Activated T-helper 17 cell treated with anti-CD3 and anti-CD28 coated beads, Interleukin-2, amount 50 U/mL, for 72 hours (primary cell): ENCODE measurements at regions not wholly inside any gene's neighbourhood (a gene's known extent, or its start where the extent isn't known, plus 50 kb on each side); places are given as distances from the start of the nearest gene placed in this dataset.
"Not testable (repeated sequence)": the region's sequence is repeated elsewhere in the genome, so short reads cannot be mapped to it uniquely, and the experiment has no call there.

Experiments
- ATAC-seq: fragments of 150-1000 bp; cut with Tn5 transposase; replicated peaks from 2 replicates; pipeline ENCODE4 v1.10.0; 2021; ENCODE audit warnings: mild to moderate bottlenecking, moderate library complexity
- H3K27ac Mint-ChIP-seq: one replicate; pipeline ENCODE4 v1.8.0; 2022; ENCODE audit warnings: mixed read lengths
- H3K27me3 Mint-ChIP-seq: one replicate; pipeline ENCODE4 v1.8.0; 2022; ENCODE audit warnings: mixed read lengths
- H3K36me3 Mint-ChIP-seq: one replicate; pipeline ENCODE4 v1.8.0; 2022; ENCODE audit warnings: low read depth, mild to moderate bottlenecking, mixed read lengths
- H3K4me1 Mint-ChIP-seq: one replicate; pipeline ENCODE4 v1.8.0; 2022; ENCODE audit warnings: mixed read lengths
- H3K4me3 Mint-ChIP-seq: one replicate; pipeline ENCODE4 v1.8.0; 2022; ENCODE audit warnings: mild to moderate bottlenecking, mixed read lengths
- H3K9me3 Mint-ChIP-seq: one replicate; pipeline ENCODE4 v1.8.0; 2022; ENCODE audit warnings: mixed read lengths

DNA sequence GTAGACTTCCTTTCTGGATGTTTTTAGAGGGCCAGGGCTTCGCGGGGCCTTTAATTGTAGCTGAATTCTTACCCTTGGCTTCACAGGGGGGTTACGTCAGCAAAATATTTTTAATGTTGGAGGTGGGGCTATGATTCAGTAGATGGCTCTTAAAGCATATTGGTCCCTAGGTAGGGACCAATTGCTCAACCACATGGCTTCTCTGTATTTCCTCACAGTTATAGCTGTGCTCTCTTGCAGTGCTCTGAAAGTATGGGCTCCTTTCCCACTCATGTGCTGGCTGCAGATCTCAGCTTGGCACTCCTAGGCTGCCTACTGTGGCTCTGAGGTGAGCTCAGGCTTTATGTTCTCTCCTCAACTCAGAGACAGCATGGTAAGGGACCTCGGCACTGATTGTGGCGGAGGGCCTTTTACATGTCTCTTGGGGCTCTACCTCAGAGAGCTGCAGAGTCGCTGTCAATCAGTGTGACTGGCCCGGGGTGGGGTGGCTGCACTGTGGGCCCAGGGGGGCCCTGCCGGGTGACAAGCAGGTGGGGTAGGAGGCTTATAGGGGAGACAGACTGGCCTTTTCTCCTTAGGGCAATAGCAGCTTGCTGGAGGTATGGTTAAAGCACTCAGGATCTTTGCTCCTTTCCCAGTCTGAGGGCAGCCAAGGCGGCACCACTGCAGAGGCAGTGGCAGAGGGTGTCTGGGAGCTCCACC lies 318.0 kb downstream of the DOK5 start:
- H3K9me3 Mint-ChIP-seq, result peaks cover 21% of the 10 kb centered on the region
- H3K4me1 Mint-ChIP-seq, result no peaks in the 10 kb centered on the region
- no peaks in the 10 kb centered on the region for H3K27me3 Mint-ChIP-seq
- ATAC-seq, result no peak
- H3K27ac Mint-ChIP-seq, result no peak overlapping the region
- no peaks in the 10 kb centered on the region for H3K36me3 Mint-ChIP-seq
- no peak overlapping the region for H3K4me3 Mint-ChIP-seq

DNA sequence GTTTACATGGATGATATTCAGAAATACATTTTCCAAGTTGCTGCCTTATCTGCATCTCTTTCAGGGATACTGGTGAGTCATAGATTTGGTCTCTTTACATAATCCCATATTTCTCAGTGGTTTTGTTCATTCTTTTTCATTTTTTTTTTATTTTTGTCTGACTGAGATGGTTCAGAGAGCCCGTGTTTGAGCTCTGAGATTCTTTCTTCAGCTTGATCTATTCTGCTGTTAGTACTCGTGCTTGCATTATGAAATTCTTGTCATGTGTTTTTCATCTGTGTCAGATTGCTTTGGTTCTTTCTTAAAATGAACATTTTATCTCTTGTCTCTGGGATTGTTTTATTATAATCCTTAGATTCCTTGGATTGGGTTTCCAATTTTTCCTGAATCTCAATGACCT lies 317.3 kb downstream of the DOK5 start:
- Mint-ChIP-seq H3K9me3 (peaks cover 21% of the 10 kb centered on the region), H3K27ac (no peak overlapping the region), H3K36me3 (no peaks in the 10 kb centered on the region), H3K4me1 (no peaks in the 10 kb centered on the region), H3K4me3 (no peak overlapping the region), H3K27me3 (no peaks in the 10 kb centered on the region)
- ATAC-seq, result no peak

DNA sequence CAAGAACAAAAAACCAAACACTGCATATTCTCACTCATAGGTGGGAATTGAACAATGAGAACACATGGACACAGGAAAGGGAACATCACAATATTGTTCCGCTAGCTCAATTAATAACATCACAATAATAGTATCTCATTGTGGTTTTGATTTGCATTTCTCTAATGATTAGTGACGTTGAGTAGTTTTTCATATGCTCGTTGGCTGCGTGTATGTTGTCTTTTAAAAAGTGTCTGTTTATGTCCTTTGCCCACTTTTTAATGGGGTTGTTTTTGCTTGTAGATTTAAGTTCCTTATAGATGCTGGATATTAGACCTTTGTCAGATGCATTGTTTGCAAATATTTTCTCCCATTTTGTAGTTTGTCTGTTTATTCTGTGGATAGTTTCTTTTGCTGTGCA lies 312.9 kb downstream of the DOK5 start:
- H3K4me1 Mint-ChIP-seq, H3K27me3 Mint-ChIP-seq, H3K4me3 Mint-ChIP-seq, H3K36me3 Mint-ChIP-seq, ATAC-seq, H3K27ac Mint-ChIP-seq: not testable (repeated sequence)
- peaks cover 16% of the 10 kb centered on the region for H3K9me3 Mint-ChIP-seq

DNA sequence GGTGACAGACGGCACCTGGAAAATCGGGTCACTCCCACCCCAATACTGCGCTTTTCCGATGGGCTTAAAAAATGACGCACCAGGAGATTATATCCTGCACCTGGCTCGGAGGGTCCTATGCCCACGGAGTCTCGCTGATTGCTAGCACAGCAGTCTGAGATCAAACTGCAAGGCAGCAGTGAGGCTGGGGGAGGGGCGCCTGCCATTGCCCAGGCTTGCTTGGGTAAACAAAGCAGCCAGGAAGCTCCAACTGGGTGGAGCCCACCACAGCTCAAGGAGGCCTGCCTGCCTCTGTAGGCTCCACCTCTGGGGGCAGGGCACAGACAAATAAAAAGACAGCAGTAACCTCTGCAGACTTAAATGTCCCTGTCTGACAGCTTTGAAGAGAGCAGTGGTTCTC lies 307.4 kb downstream of the DOK5 start:
- H3K27ac Mint-ChIP-seq, H3K9me3 Mint-ChIP-seq, H3K27me3 Mint-ChIP-seq, ATAC-seq, H3K4me3 Mint-ChIP-seq, H3K36me3 Mint-ChIP-seq, H3K4me1 Mint-ChIP-seq: not testable (repeated sequence)

DNA sequence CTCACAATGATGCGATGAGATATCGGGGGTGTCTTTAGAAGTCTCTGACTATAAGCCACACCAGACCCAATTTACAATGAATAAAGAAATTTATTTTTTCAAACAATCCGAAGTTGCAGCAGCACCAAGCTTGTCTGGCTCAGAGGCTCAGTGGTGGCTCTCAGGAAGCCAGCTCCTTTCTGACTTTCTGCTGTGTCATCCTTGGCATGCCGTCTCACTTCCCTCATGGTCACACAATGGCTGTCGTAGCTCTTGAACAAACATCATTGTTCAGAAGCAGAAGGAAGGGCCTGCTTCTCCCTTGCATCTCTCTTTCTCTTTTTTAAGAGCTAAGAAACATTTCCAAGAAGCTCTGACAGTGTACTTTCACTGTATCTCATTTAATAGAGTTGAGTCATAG lies 299.0 kb downstream of the DOK5 start:
- Mint-ChIP-seq H3K27me3 (no peaks in the 10 kb centered on the region), H3K36me3 (no peaks in the 10 kb centered on the region), H3K4me3 (no peak overlapping the region), H3K4me1 (no peaks in the 10 kb centered on the region), H3K9me3 (peaks cover 1% of the 10 kb centered on the region), H3K27ac (no peak overlapping the region)
- no peak for ATAC-seq

DNA sequence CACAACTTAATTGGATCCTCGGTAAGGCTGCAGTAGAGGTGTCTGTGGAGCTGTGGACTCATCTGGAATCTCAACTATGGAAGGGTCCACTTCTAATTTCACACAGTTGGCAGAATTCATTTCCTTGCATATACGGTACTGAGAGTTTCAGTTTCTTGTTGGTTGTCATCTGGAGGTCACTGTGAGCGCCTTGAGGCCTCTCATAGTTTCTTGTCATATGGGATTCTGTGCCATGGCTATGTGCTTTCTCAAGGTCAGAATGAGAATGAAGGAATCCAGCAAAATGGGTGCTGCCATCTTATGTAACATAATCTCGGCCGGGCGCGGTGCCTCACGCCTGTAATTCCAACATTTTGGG lies 298.2 kb downstream of the DOK5 start:
- H3K27ac Mint-ChIP-seq, result no peak overlapping the region
- H3K27me3 Mint-ChIP-seq, result no peaks in the 10 kb centered on the region
- peaks cover 4% of the 10 kb centered on the region for H3K9me3 Mint-ChIP-seq
- no peaks in the 10 kb centered on the region for H3K36me3 Mint-ChIP-seq
- H3K4me1 Mint-ChIP-seq, result no peaks in the 10 kb centered on the region
- no peak for ATAC-seq
- no peak overlapping the region for H3K4me3 Mint-ChIP-seq

DNA sequence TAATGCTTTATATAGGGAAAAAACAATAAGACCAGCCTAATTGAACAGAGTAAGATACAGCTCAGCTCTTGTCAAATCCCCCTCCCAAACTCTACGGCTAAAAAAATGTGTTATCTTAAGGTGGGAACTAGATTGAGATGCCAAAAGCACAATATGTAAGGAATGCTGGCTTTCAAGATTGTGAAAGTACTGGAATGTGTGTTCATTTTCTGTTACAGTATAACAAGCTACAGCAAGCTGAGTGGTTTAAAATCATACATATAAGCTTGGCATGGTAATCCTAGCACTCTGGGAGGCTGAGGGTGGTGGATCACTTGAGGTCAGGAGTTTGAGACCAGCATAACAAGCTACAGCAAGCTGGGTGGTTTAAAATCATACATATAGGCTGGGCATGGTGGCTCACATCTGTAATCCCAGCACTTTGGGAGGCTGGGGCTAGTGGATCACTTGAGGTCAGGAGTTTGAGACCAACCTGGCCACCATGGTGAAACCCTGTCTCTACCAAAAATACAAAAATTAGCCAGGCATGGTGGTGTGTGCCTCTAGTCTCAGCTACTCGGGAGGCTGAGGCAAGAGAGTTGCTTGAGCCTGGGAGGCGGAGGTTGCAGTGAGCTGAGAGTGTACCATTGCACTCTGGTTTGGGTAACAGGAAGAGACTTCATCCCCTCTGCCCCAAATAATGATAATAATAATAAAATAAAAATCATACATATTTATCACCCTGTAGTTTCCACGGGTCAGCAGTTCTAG lies 297.7 kb downstream of the DOK5 start:
- H3K4me3 Mint-ChIP-seq, result no peak overlapping the region
- peaks cover 9% of the 10 kb centered on the region for H3K9me3 Mint-ChIP-seq
- H3K27ac Mint-ChIP-seq, result no peak overlapping the region
- ATAC-seq, result no peak
- no peaks in the 10 kb centered on the region for H3K4me1 Mint-ChIP-seq
- no peaks in the 10 kb centered on the region for H3K36me3 Mint-ChIP-seq
- no peaks in the 10 kb centered on the region for H3K27me3 Mint-ChIP-seq

DNA sequence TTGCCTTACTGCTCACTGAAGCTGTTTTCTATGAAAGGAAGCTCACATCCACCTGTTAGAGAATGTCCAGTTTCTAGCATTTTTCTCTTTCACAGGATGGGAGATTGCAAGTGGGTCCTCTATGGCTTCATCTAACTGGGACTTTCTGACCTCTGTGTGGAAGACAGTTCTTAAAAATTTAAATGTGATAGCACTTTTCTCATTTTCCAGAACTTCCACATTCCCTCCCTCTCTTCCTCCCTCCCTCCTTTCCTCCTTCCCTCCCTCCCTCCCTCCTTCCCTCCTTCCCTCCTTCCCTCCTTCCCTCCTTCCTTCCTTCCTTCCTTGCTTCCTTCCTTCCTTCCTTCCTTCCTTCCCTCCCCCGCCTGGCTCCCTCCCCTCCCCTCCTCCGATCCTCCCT lies 291.1 kb downstream of the DOK5 start:
- no peak for ATAC-seq
- H3K36me3 Mint-ChIP-seq, result no peaks in the 10 kb centered on the region
- H3K4me1 Mint-ChIP-seq, result no peaks in the 10 kb centered on the region
- H3K27me3 Mint-ChIP-seq, result no peaks in the 10 kb centered on the region
- H3K4me3 Mint-ChIP-seq, result no peak overlapping the region
- H3K9me3 Mint-ChIP-seq, result peaks cover 13% of the 10 kb centered on the region
- H3K27ac Mint-ChIP-seq, result no peak overlapping the region

DNA sequence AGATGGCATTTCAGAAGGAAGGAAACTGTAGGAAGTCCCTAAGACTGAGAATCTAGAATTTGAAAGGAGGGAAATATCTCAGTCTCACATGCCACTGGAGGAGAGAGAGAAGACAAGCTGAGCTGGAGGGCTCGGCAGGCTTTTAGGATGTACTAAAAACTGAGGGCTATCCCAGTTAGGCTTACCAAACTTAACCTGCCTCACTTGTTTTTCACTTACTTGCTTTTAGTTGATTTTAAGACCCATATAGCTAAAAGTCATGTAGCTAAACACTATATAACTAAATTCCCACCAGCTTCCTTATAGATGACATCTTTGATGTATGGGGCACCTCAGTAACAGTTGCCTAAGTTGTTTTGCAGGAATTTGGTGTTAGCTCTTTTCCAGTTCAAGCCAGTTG lies 288.0 kb downstream of the DOK5 start:
- no peak overlapping the region for H3K27ac Mint-ChIP-seq
- peaks cover 19% of the 10 kb centered on the region for H3K9me3 Mint-ChIP-seq
- H3K4me1 Mint-ChIP-seq, result no peaks in the 10 kb centered on the region
- H3K36me3 Mint-ChIP-seq, result no peaks in the 10 kb centered on the region
- no peak overlapping the region for H3K4me3 Mint-ChIP-seq
- no peak for ATAC-seq
- no peaks in the 10 kb centered on the region for H3K27me3 Mint-ChIP-seq

DNA sequence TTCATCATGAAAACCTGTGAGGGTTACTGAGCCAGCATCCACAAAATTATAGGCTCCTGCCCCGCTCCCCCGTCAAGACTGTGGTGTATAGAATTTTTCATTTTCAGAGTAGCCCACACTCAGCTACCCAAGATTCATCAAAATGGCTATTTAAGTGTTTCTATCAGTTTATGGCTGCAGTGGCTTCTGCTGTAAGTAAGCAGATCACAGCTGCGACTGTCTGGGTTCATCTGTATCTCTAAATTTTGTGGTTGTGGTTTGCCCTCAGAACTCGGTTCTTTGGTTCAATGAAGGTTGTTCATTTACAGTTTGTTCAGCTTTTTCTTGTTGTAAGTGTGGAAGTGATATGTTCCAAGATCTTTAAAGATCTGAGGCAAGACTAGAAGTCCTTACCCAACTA lies 284.2 kb downstream of the DOK5 start:
- H3K36me3 Mint-ChIP-seq, result no peaks in the 10 kb centered on the region

DNA sequence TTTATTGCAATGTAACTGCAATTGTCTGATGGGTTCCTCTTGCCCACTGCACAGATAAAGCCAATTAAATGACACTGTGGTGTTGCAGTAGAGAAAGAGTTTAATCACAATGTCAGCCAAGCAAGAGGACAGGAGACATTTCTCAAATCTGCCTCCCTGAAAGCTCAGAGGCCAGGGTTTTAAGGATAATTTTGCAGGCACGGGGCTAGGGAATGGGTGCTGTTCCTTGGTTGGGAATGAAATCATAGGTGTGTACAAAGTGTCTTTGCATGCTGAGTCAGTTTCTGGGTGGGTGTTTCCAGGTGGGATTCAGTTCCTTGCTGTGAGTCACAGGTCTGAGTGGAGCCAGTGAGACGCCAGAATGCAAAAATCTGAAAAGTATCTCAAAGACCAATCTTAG lies 271.4 kb downstream of the DOK5 start:
- no peaks in the 10 kb centered on the region for H3K4me1 Mint-ChIP-seq
- no peaks in the 10 kb centered on the region for H3K36me3 Mint-ChIP-seq
- peaks cover 4% of the 10 kb centered on the region for H3K27me3 Mint-ChIP-seq
- no peak overlapping the region for H3K4me3 Mint-ChIP-seq
- no peak overlapping the region for H3K27ac Mint-ChIP-seq
- ATAC-seq, result no peak
- peaks cover 7% of the 10 kb centered on the region for H3K9me3 Mint-ChIP-seq

More for the DNA sequence above, 284.2 kb downstream of the DOK5 start:
- no peak overlapping the region for H3K27ac Mint-ChIP-seq
- H3K9me3 Mint-ChIP-seq, result peaks cover 16% of the 10 kb centered on the region
- no peak overlapping the region for H3K4me3 Mint-ChIP-seq
- no peaks in the 10 kb centered on the region for H3K27me3 Mint-ChIP-seq
- ATAC-seq, result no peak
- H3K4me1 Mint-ChIP-seq, result no peaks in the 10 kb centered on the region

DNA sequence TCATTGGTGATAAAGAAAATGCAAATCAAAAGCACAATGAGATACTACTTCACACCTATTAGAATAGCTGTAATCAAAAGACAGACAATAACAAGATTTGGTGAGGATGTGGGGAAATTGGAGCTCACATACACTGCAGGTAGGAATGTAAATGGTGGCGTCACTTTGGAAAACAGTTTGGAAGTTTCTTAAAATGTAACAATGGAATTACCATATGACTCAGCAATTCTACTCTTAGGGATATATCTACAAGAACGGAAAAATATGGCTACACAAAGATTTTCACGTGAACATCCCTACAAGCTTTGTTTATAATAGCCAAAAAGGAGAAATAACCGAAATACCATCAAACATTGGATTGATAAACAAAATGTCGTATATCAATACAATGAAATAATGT lies 270.4 kb downstream of the DOK5 start:
- no peaks in the 10 kb centered on the region for H3K4me1 Mint-ChIP-seq
- no peak for ATAC-seq
- H3K4me3 Mint-ChIP-seq, result no peak overlapping the region
- peaks cover 4% of the 10 kb centered on the region for H3K27me3 Mint-ChIP-seq
- H3K9me3 Mint-ChIP-seq, result peaks cover 7% of the 10 kb centered on the region
- H3K27ac Mint-ChIP-seq, result no peak overlapping the region
- H3K36me3 Mint-ChIP-seq, result no peaks in the 10 kb centered on the region

DNA sequence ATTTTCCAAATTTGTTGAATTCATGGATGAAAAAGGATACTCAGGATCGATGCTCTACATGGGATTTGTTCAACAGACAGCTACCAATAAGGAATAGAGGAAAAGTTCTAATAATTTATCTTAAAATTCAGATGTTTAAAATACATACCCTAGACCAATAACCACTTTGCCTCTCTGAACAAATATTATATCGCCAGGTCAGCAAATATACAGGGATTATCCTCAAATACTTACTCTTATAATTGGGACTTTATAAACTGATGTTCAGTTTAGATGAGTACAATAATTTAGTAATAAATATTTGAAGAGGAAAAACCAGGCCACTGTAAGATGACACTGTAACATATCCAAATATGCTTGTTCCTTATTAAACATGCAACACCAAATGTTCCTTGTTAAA lies 268.7 kb downstream of the DOK5 start:
- Mint-ChIP-seq H3K4me1 (no peaks in the 10 kb centered on the region), H3K4me3 (no peak overlapping the region), H3K9me3 (no peaks in the 10 kb centered on the region), H3K27ac (no peak overlapping the region), H3K36me3 (no peaks in the 10 kb centered on the region), H3K27me3 (no peaks in the 10 kb centered on the region)
- ATAC-seq, result no peak

DNA sequence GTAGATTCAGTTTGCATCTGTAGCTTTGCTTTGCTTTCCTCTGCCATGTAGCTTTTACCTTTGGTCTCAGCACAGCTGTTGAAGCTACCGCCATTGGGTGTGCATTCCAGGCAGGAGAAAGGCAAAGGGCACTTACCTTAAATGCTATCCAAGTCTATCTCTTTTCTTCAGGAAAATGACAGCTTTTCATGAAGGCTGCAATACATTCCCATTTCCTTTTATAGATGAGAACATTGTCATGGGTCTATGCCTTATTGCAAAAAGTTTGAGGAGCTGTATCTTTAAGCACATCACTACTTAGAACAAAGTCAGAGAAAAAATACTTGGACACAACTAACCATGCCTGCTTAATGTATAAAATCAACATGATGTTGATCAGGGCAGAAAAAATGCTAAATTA lies 266.8 kb downstream of the DOK5 start:
- H3K27ac Mint-ChIP-seq, result no peak overlapping the region
- no peaks in the 10 kb centered on the region for H3K9me3 Mint-ChIP-seq
- no peak for ATAC-seq
- H3K4me1 Mint-ChIP-seq, result no peaks in the 10 kb centered on the region
- no peak overlapping the region for H3K4me3 Mint-ChIP-seq
- no peaks in the 10 kb centered on the region for H3K36me3 Mint-ChIP-seq
- H3K27me3 Mint-ChIP-seq, result no peaks in the 10 kb centered on the region

DNA sequence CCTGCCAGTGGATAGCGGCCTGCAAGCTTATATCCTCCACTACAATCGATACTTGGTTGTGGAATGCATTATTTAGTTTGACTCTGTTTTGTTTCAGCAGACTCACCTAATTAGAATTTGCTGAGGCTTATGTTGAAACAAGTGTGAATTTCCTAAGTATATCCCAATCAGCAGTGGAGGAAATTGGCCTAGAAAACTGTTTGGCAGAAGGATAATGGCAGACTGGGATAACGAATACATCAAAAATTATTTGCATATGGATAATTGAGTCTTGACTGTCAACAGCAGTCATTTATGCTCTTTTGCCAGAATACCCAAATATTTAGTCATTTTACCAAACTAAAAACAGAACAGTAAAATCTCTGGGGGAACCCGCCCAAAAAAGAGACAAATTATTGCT lies 261.0 kb downstream of the DOK5 start:
- Mint-ChIP-seq H3K27me3 (no peaks in the 10 kb centered on the region), H3K27ac (no peak overlapping the region), H3K4me3 (no peak overlapping the region), H3K9me3 (no peaks in the 10 kb centered on the region), H3K4me1 (no peaks in the 10 kb centered on the region), H3K36me3 (no peaks in the 10 kb centered on the region)
- no peak for ATAC-seq
